CD4-positive, CD25-positive, alpha-beta regulatory T cell (primary cell): ENCODE measurements at regions not wholly inside any gene's neighbourhood (a gene's known extent, or its start where the extent isn't known, plus 50 kb on each side); places are given as distances from the start of the nearest gene placed in this dataset.

ENCODE experiments used
- ATAC-seq, 2 donors: fragments of 150-1000 bp; cut with Tn5 transposase; one replicate each; pipeline ENCODE4 v1.10.0; 2021; ENCODE audit warnings: low read depth in 2 of 2, moderate number of reproducible peaks in 2 of 2, moderate library complexity in 1 of 2
- DNase-seq, 3 donors: peaks; one replicate each; pipeline versions ENCODE4 v3.0.0 to v3.0.0-alpha.2; 2012 to 2022; ENCODE audit warnings: mixed read lengths in 1 of 3
- H3K27ac ChIP-seq: one replicate; pipeline ENCODE4 v1.7.0; 2013; ENCODE audit warnings: mild to moderate bottlenecking, low read length; ENCODE audit not compliant: insufficient read depth, poor library complexity, severe bottlenecking
- H3K27me3 ChIP-seq: one replicate; pipeline ENCODE4 v1.7.0; 2013; ENCODE audit warnings: low read length; ENCODE audit not compliant: control insufficient read depth, insufficient read depth
- H3K36me3 ChIP-seq: one replicate; pipeline ENCODE4 v1.7.0; 2013; ENCODE audit warnings: mild to moderate bottlenecking, low read length, moderate library complexity; ENCODE audit not compliant: control insufficient read depth, insufficient read depth
- H3K4me1 ChIP-seq: 2 replicates; pipeline ENCODE4 v1.7.0; 2013; ENCODE audit warnings: mild to moderate bottlenecking, low read length; ENCODE audit not compliant: insufficient read depth, control insufficient read depth, poor library complexity, severe bottlenecking
- H3K4me3 ChIP-seq: one replicate; pipeline ENCODE4 v1.7.0; 2013; ENCODE audit warnings: low read depth, mild to moderate bottlenecking, low read length, moderate library complexity
- H3K9me3 ChIP-seq, 2 experiments: 1 replicate in 1 of 2; 2 replicates in 1 of 2; pipeline ENCODE4 v1.7.0; 2013; ENCODE audit warnings: low read length in 2 of 2, mild to moderate bottlenecking in 1 of 2, moderate library complexity in 1 of 2; ENCODE audit not compliant: control insufficient read depth in 2 of 2
- H3K27ac Mint-ChIP-seq, 3 donors: one replicate each; pipeline ENCODE4 v1.8.0; 2020 to 2022; ENCODE audit warnings: mild to moderate bottlenecking in 3 of 3, mixed read lengths in 3 of 3, moderate library complexity in 2 of 3
- H3K27me3 Mint-ChIP-seq: one replicate; pipeline ENCODE4 v1.8.0; 2022; ENCODE audit warnings: mild to moderate bottlenecking, mixed read lengths
- H3K36me3 Mint-ChIP-seq: one replicate; pipeline ENCODE4 v1.8.0; 2020; ENCODE audit warnings: mixed read lengths
- H3K4me1 Mint-ChIP-seq, 4 donors: one replicate each; pipeline ENCODE4 v1.8.0; 2020 to 2022; ENCODE audit warnings: mixed read lengths in 4 of 4, mild to moderate bottlenecking in 1 of 4
- H3K4me3 Mint-ChIP-seq, 4 donors: one replicate each; pipeline ENCODE4 v1.8.0; 2020 to 2022; ENCODE audit warnings: mild to moderate bottlenecking in 4 of 4, mixed read lengths in 4 of 4, moderate library complexity in 3 of 4
- H3K9me3 Mint-ChIP-seq, 7 donors: one replicate each; pipeline ENCODE4 v1.8.0; 2020 to 2022; ENCODE audit warnings: mixed read lengths in 7 of 7, mild to moderate bottlenecking in 3 of 7, moderate library complexity in 2 of 7

DNA sequence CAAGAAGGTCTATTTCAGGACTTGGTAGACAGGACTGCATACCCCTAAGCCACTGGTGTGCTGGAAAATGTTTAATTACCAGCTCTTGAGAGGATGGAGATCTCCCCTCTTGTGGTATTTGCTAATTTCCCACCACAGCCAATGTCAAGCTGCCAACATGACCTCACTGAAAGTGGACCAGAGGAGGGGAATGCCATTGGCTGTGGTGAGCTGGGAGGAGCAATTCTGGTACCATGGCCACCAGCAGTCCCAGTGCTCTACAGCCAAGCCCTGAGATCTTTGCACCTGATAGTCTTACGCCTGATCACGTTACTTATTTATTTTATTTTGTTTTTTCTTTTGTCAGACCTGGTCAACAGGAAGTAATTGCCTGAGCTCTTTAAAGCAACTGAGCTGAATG, 82.5 kb upstream of the BCL6 start:
- H3K27ac Mint-ChIP-seq, result no peak overlapping the region
- no peak overlapping the region for H3K4me3 Mint-ChIP-seq
- peaks cover 3% of the 10 kb centered on the region for H3K4me1 ChIP-seq
- H3K4me3 ChIP-seq, result no peak overlapping the region
- H3K9me3 Mint-ChIP-seq, result peaks cover 0 to 2% (median 0%) of the 10 kb centered on the region in 7 donors
- DNase-seq (no peak), ATAC-seq (no peak)
- no peak overlapping the region for H3K27ac ChIP-seq
- H3K36me3 ChIP-seq, result no peaks in the 10 kb centered on the region
- H3K36me3 Mint-ChIP-seq, result peaks cover 4% of the 10 kb centered on the region
- no peaks in the 10 kb centered on the region for H3K9me3 ChIP-seq
- H3K27me3 Mint-ChIP-seq, result peaks cover 4% of the 10 kb centered on the region
- no peaks in the 10 kb centered on the region for H3K27me3 ChIP-seq
- H3K4me1 Mint-ChIP-seq, result peaks cover 4 to 15% (median 11%) of the 10 kb centered on the region in 4 donors

DNA sequence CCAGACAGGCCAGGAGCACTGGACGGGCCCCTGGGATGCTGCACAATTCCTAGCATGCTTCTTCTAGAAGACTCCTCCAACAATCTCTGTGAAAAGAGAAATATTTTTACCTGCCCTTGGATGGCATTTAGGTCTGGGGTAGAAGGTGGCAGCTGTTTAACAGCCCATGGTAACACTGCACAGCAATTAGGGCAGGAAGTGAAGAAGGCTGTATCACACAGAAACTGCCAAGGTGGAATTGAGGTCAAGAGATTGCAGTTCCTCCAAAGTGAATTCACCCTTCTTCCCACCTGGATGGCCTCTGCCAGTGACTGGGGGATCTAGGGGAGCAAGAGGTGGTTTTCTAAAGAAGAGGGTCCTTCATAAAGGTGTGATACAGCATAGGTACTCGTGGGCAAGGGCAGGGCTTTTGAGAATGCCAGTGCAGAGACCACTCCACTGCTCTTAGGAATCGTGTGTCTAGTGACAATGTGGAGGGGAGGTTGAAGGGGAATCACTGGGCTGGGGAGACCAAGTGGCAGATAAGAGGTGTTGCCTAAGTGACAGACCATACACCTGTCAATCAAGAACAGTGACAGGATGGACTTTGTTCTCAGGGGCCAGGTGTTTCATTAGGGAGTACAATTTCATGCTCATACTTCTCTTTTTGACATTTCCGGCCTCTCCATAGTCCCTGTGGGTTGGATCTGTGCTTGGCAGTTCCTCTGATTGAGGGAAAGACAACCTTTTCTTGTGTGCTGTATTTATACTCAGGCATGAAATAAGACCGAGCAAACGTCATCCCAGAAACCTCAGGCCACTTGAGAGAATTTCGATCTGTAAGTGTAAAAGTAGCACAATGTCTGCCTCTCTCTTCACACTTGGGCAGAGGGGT, 83.5 kb upstream of the BCL6 start:
- Histone ChIP-seq H3K4me1 (no peaks in the 10 kb centered on the region), H3K4me3 (no peak overlapping the region), H3K36me3 (no peaks in the 10 kb centered on the region), H3K27me3 (no peaks in the 10 kb centered on the region), H3K27ac (no peak overlapping the region), H3K9me3 (no peaks in the 10 kb centered on the region)
- peak in 1 of 3 donors; percentile 29 for DNase-seq
- Mint-ChIP-seq H3K4me3 (no peak overlapping the region), H3K36me3 (peaks cover 4% of the 10 kb centered on the region), H3K27ac (peak overlapping the region in 2 of 3 donors; percentile 33 to 47), H3K9me3 (peaks cover 0 to 2% (median 0%) of the 10 kb centered on the region in 7 donors), H3K27me3 (peaks cover 6% of the 10 kb centered on the region), H3K4me1 (peaks cover 0 to 12% (median 8%) of the 10 kb centered on the region in 4 donors)
- ATAC-seq, result peak in 1 of 2 donors; percentile 40

DNA sequence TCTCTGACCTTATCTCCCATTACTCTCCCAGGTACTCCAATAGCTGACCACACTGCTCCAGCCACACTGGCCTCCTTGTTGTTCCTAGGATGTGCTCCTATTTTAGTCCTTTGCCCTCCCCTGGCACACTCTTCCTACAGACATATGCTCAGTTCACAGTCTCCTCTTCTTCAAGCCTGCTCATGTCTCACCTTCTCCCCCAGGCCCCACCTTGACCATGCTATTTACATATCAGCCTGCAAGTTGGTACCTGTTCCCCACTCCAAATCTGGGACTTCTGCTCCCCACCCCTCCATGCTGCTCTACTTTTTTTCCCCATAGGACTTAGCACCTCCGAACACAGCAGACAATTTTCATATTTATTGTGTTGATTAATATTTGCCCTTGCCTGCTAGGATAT, 84.9 kb upstream of the BCL6 start:
- Mint-ChIP-seq H3K36me3 (peaks cover 9% of the 10 kb centered on the region), H3K27ac (peak overlapping the region in 1 of 3 donors; percentile 81), H3K9me3 (peaks cover 0 to 7% (median 1%) of the 10 kb centered on the region in 7 donors), H3K4me3 (no peak overlapping the region), H3K4me1 (peaks cover under 1 to 12% (median 8%) of the 10 kb centered on the region in 4 donors), H3K27me3 (peaks cover 6% of the 10 kb centered on the region)
- no peak overlapping the region for H3K27ac ChIP-seq
- H3K9me3 ChIP-seq, result no peaks in the 10 kb centered on the region
- ATAC-seq (no peak), DNase-seq (no peak)
- no peak overlapping the region for H3K4me3 ChIP-seq
- H3K4me1 ChIP-seq, result no peaks in the 10 kb centered on the region
- no peaks in the 10 kb centered on the region for H3K27me3 ChIP-seq
- no peaks in the 10 kb centered on the region for H3K36me3 ChIP-seq

DNA sequence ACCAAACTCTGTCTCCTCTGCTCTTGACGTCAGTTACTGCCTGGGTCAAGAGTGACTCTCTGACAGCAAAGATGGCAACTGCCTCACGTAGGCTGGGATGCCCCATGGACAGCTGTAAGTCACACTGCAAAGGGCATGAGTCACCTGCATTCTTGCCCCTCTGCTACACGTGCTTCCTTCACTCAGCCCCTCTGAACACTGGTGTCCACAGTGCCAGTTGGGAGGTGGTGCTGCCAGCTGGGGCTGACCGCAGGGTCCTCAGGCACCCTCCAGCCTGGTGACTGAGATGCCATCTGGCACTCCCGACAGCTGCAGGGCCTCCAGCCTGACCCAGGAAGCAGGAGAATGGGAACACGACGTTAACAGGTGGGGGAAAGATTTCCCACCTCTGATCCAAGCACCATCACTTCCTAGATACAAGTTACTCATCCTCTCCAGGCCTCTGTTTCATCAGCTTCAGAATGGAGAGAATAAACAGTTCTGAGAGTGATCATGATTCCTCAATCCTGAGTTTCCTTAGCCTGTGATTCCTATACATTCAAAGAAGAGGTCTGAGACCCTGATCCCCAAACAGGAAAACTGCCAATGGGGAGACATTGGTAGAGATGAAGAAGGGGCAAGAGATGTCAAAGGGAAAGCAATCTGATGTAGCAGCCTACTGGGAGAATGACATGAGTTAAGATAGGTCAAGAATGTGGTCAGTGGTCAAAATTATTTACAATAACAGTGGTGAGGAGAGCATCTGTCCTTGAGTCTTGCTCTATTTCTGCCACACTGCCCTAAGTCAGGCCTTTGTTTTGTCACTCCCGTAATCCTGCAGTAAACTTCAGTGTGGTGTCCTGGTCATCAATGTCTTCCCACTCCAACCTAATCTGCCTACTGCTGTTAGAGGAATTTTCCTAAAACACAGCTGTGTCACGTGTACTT, 86.1 kb upstream of the BCL6 start:
- peaks cover 0 to 11% (median 2%) of the 10 kb centered on the region in 7 donors for H3K9me3 Mint-ChIP-seq
- no peaks in the 10 kb centered on the region for H3K9me3 ChIP-seq
- H3K4me3 Mint-ChIP-seq, result no peak overlapping the region
- no peak overlapping the region for H3K27ac Mint-ChIP-seq
- ATAC-seq, result no peak
- H3K27ac ChIP-seq, result no peak overlapping the region
- H3K36me3 ChIP-seq, result no peaks in the 10 kb centered on the region
- no peaks in the 10 kb centered on the region for H3K27me3 ChIP-seq
- H3K27me3 Mint-ChIP-seq, result peaks cover 6% of the 10 kb centered on the region
- H3K4me3 ChIP-seq, result no peak overlapping the region
- H3K36me3 Mint-ChIP-seq, result peaks cover 9% of the 10 kb centered on the region
- H3K4me1 ChIP-seq, result no peaks in the 10 kb centered on the region
- no peak for DNase-seq
- H3K4me1 Mint-ChIP-seq, result peaks cover 4 to 12% (median 7%) of the 10 kb centered on the region in 4 donors

DNA sequence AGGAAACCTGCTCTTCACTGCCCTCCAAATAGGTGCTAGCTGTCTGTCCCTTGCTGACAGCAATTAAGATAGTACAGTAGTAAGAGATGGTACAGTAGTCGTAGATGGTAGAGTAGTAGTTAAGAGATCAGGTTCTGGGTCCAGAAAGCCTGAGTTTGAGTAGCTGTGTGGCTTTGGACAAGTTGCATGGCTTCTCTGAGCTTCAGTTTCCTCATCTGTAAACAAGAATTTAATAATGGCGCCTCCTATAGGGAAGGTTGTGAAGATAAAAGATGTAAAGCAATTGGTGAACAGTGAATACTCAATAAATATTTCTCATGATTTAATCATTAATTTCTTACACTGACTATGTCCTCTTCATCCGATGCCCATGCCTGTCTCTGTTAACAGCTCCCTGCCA, 86.9 kb upstream of the BCL6 start:
- no peaks in the 10 kb centered on the region for H3K4me1 ChIP-seq
- ATAC-seq (no peak), DNase-seq (peak in 1 of 3 donors; percentile 52)
- H3K27me3 ChIP-seq, result no peaks in the 10 kb centered on the region
- H3K36me3 ChIP-seq, result no peaks in the 10 kb centered on the region
- peak overlapping the region in 1 of 3 donors; percentile 35 for H3K27ac Mint-ChIP-seq
- no peak overlapping the region for H3K27ac ChIP-seq
- H3K9me3 ChIP-seq, result no peaks in the 10 kb centered on the region
- H3K36me3 Mint-ChIP-seq, result peaks cover 9% of the 10 kb centered on the region
- peaks cover 0 to 11% (median 2%) of the 10 kb centered on the region in 7 donors for H3K9me3 Mint-ChIP-seq
- H3K4me3 ChIP-seq, result no peak overlapping the region
- no peak overlapping the region for H3K4me3 Mint-ChIP-seq
- peaks cover 4 to 12% (median 7%) of the 10 kb centered on the region in 4 donors for H3K4me1 Mint-ChIP-seq
- peaks cover 6% of the 10 kb centered on the region for H3K27me3 Mint-ChIP-seq

DNA sequence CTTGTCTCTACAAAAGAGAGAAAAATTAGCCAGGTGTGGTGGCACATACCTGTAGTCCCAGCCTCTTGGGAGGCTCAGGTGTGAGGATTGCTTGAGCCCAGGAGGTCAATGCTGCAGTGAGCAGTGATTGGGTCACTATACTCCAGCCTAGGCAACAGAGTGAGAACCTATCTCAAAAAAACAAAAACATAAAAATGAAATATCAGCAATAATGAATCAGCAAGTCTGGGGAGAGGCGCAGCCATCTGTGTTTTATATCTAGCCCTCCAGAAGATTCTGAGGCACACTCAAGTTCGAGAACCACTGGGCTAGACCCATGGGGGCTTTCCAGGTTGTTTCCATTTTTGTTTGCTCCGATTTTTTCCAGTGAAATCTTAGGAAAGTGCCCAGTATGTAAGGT, 88.1 kb upstream of the BCL6 start:
- Histone ChIP-seq H3K36me3 (no peaks in the 10 kb centered on the region), H3K9me3 (no peaks in the 10 kb centered on the region), H3K4me1 (no peaks in the 10 kb centered on the region), H3K27me3 (no peaks in the 10 kb centered on the region), H3K27ac (no peak overlapping the region), H3K4me3 (no peak overlapping the region)
- H3K27me3 Mint-ChIP-seq, result peaks cover 6% of the 10 kb centered on the region
- peaks cover 4 to 12% (median 7%) of the 10 kb centered on the region in 4 donors for H3K4me1 Mint-ChIP-seq
- no peak for ATAC-seq
- H3K36me3 Mint-ChIP-seq, result peaks cover 9% of the 10 kb centered on the region
- peaks cover 0 to 11% (median 2%) of the 10 kb centered on the region in 7 donors for H3K9me3 Mint-ChIP-seq
- H3K4me3 Mint-ChIP-seq, result no peak overlapping the region
- no peak overlapping the region for H3K27ac Mint-ChIP-seq
- no peak for DNase-seq

DNA sequence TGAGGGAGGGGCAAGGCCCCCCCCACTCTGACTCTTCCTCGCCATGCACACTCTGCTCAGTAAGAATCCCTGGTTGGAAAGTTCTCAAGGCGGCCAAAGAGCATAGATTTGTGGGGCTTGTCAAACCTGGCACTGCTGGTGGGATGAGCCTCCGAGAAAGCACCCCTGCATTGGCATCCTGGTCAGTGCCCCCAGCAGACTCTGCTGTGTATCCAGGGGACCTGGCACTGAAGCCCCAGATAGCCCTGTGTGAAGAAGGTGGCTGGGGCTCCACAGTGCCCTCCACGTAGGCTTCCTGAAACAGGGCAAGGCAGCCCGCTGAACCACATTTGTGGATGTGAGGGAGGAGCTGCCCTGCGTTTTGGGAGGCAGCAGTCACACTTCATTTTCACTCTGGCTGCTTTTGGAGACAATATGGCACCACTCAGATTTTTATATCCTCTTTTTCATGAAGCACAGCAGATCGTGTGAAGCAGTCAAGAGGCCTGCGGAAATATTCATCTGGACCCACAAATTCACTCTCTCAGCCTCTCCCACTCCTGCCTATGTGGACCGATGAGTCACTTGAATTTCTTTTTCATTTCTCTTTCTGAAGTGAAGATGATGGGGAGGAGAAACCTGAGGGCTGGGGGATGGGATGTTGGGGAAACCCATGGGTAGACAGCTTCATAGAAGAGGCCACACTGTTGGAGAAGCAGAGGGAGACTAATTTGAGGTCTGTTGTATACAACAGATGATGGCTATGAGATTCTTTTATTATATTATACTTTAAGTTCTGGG, 88.7 kb upstream of the BCL6 start:
- Histone ChIP-seq H3K36me3 (no peaks in the 10 kb centered on the region), H3K9me3 (no peaks in the 10 kb centered on the region), H3K27me3 (no peaks in the 10 kb centered on the region), H3K4me1 (no peaks in the 10 kb centered on the region), H3K4me3 (no peak overlapping the region), H3K27ac (no peak overlapping the region)
- H3K36me3 Mint-ChIP-seq, result peaks cover 9% of the 10 kb centered on the region
- peaks cover under 1 to 8% (median 5%) of the 10 kb centered on the region in 4 donors for H3K4me1 Mint-ChIP-seq
- H3K4me3 Mint-ChIP-seq, result no peak overlapping the region
- peaks cover 6% of the 10 kb centered on the region for H3K27me3 Mint-ChIP-seq
- no peak for ATAC-seq
- no peak for DNase-seq
- H3K27ac Mint-ChIP-seq, result no peak overlapping the region
- H3K9me3 Mint-ChIP-seq, result peaks cover 0 to 11% (median 2%) of the 10 kb centered on the region in 7 donors
